GM19239 (cell line): ENCODE measurements at regions not wholly inside any gene's neighbourhood (a gene's known extent, or its start where the extent isn't known, plus 50 kb on each side); places are given as distances from the start of the nearest gene placed in this dataset.

ENCODE experiments used
- DNase-seq: peaks from one replicate; pipeline ENCODE4 v3.0.0; 2011; ENCODE audit warnings: low spot score; ENCODE audit not compliant: insufficient read length
- FAIRE-seq: peaks from 2 replicates; lab custom pipeline; 2011; peaks lifted over from hg19 to GRCh38; lab: Jason Lieb, UNC

DNA sequence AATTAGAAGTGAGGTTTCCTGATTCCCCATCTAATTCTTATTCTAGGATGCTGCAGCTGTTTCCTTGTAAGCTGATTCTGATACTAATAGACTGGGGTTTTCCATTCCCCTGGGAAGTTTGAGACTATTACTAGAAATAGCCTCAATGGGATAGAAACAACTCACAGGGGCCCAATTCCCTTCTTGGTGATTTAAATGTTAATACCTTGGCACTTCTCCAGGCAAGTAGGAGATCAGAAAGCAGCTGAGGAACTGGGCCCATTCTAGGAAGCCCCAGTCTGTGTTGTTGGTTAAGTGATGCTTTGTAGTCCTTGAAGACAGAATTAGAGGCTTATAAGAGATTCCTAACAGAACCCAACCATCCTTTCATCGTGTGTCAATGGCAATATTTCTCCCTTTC is 407.0 kb upstream of the SEL1L start:
- DNase-seq: no peak
- FAIRE-seq: no peak

DNA sequence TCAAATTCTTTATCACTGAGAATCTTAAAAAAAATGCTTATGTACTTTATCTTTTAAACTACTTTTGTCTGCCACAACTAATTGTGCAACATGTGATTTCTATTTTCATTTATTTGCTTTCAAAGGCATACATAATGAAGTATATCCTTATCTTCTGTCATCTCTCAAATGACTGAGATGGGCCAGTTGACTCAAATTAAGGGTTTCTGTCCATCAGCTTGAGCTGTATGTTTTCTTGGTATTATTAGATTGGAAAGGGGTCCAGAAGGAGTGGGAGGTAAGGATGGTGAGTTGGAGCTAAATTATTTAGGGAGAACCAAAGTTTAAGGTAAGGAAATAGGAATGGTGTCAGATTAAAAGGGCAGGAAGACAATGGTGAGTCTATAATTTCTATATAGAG is 408.4 kb upstream of the SEL1L start:
- FAIRE-seq: no peak
- DNase-seq: no peak

DNA sequence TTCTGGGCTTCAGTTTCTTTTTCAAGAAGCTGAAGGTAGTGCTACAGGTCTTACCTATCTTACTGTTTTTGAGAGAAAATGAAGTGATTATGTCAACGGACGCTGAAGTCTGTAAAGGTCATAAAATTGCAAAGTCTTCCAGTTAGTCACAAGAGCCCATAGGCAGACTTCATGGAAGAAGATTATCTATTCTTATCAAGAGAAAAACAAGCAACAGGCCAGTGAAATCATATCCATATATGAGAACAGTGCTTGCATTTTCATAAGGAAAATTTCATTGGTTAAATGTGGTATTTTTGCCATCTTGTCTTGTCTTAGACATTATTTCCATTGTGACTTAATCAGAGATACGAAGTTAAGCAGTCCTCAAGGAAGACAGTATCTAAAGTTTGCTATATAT is 412.7 kb upstream of the SEL1L start:
- DNase-seq (no peak), FAIRE-seq (no peak)

DNA sequence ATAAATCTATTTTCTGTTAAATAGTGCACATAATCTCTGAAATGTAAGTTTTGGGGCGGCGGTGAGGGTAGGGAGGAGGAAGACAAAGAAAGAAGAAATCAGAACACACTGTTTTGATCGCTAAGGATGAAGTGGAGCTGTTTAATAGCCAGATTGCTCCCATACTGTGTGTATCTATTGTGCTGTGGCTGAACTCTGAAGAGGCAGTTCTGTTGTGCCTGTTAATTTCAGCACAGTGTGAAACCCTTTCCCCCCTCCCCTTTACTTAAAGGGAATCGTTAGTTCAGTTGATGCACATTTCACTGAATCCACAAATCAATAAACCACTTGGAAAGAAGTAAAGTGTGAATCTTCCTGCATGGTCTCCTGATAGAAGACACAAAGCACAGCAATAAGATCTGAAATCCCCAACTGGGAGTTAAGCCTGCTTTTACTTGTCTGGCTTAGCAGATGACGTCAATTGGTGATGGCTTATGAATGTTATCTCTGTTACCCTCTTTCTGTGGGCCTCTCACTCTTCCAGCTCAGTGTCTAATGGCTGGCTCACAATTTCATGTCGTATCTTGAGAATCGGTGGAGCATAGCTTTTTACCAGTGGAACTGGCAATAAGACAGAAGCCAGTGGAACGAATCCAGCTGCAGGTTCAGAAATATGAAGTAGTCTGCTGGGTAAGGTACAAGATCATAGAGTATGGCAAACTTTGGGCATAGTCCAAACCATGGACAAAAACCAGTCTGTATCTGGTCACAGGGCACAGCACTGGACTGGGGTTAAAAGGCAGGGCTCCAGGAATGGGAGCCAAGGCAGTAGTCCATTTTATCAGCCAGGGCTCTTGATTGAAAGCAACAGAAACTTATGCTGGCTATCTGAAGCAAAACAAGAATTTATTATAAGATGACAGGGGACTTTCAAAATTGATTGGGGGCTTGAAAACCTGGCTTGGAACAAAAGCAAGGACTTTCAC is 413.5 kb upstream of the SEL1L start:
- FAIRE-seq: no peak
- DNase-seq: no peak

DNA sequence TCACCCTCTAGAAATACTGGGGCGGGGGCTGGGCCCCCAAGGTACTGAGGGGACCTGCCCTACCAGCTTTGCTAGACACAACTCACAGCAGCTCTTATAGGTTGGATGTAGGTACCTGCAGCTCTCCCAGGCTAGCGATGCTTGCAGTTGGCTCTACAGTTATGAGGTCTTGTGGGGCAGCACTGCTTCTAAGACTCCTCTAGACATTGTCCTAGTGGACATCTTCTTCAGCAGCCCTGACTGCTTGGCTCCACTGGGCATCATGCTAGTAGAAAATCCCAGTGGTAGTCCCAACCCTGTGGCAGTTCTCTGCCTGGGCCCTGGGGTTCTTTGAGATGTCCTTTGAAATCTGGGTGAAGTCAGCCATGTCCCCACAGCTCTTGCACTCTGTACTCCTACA is 419.3 kb upstream of the SEL1L start:
- no peak for DNase-seq
- FAIRE-seq: no peak

DNA sequence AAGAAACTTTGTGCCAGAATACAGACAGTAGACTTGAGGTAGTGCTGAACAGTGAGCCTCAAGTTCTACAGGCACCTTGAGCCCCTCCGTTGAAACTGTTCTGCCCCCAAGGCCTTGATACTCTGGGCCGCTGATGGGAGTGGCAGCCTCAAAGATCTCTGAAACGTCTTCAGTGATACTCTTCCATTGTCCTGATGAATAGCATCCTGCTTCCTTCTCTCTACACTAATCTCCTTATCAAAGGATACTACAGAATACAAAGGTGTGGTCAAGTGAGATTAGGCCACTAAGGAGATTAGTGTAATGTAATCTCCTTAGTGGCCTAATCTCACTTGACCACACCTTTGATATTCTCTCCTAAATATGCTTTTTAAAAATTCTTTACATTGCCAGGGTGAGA is 419.8 kb upstream of the SEL1L start:
- FAIRE-seq (no peak), DNase-seq (no peak)

DNA sequence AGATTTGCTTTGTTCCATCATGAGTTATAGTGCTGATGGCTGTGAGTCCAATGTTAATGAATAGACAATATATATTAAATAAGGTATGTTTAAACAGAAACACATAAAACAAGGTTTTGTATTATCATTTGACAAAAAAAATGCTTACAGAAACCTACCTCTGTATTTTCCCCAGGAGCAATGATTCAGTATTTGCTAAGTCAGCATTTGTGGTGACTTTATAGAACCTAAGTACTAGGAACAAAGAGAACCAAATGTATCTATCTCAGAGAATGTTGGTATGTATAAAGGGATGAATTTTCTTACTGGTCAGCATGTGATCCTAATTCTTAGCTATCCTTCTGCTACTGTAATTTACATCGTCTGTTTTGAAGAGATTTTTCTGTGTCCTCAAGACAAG is 421.5 kb upstream of the SEL1L start:
- FAIRE-seq: no peak

DNA sequence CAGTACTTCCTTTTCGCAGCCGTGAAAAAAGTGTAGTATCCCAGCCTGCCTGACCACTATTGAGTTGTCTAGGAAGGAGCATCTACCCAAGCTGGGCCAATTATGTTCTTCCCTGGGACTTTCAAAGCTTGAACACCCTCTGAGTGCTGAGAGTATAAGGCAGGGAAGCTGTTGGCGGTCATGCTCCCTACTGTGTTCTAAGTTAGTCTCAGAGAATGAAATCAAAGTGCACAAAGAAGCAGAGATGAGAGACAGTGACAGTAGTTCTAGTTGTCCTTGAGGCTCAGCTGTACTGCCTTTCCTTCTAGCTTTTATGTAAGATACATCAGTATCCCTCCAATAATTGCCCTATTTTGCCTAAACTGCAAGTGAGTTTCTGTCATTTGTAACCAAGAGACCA is 427.1 kb upstream of the SEL1L start:
- DNase-seq: no peak
- FAIRE-seq: no peak

More for the DNA sequence above, 421.5 kb upstream of the SEL1L start:
- DNase-seq: no peak

DNA sequence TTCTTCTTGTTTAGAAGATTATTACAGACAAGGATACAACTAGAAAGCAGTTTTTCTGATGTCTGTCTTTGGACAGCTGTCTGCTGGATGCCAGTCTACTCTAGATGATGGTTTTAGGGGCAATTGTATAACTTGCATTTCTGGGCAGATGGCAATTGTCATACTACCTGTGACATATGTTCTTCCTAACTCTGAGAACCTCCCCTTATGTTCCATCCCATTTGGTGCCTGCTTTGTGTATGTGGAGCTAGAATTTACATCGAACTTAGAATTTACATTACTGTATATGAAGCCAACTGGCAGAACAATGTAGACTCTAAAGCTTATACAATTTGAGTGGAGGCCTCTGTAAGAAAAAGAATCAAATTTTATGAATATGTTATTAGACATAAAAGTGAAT is 430.2 kb upstream of the SEL1L start:
- FAIRE-seq (no peak), DNase-seq (no peak)

DNA sequence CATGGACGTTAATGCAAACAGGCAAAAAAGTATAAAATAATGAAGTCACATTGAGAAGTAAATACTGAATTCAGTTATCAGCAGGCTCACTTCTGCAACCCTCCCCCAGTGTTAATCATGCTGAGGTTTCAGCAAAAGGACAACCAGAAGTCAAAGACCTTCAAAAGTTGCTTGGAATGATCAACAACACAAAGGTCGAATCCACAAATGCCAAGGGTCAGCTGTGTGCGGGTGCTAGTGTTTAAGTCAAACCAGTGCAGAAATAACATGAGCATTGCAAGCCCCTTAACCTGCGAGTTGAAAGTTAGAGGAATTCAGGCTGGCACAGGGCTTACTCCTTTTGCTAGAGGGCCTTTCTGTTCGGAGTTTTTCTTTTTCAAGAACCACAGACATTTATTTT is 436.7 kb upstream of the SEL1L start:
- DNase-seq: no peak
- no peak for FAIRE-seq

DNA sequence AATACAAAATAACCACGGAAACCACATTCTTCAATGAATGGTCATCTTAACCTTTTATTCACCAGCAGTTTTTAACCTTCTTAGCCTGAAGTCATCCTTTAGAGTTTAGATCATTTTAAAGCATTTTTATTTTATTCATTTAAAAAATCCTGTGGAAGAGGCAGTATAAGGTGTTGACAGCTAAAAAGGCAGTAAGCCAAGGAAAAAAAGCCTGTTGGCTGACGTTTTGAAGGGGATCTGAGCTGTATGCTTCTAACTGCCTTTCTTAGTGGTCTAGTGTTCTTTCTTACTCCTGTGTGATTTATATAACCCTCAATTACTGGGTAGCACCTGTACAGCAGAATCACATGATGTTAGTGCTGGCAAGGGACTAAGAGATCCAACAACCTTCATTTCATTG is 438.3 kb upstream of the SEL1L start:
- DNase-seq (no peak), FAIRE-seq (no peak)

DNA sequence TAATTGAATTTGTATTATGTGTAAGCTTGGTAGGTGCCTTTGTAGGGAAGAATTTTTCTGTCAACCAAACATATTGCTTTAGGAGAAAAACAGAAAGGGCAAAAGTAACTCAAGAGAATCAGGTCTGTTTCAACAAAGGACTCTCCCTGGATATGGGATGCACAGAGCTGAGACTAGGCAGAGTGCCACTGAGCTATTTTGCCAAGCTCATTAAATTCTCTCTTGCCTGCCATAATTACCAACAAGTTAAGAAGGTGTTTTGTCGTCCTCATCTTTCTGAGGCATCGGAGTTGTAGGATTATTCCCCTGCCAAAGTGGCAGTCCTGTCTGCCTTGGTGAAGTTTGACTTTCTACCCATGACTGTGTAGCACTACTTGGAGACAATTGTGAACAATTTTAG is 438.9 kb upstream of the SEL1L start:
- no peak for DNase-seq
- FAIRE-seq: no peak

DNA sequence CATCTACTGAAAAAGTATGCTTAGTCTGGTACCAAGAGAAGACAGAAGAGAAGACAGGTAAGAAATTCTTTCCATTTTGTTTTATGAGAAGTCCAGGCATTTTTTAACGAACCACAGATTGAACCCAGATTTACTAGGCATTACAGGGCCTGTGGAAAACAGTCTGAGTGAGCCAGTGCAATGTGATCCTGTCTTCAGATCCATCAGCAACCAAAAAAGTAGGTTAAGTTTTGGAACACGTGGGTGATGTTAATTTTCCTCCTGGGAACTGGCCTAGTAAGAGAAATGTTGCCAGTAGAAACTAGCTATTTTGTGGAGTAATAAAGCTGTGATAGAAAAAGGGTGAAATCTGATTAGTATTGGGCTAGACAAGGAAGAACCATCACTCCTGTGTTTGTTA is 440.9 kb upstream of the SEL1L start:
- DNase-seq (no peak), FAIRE-seq (no peak)

DNA sequence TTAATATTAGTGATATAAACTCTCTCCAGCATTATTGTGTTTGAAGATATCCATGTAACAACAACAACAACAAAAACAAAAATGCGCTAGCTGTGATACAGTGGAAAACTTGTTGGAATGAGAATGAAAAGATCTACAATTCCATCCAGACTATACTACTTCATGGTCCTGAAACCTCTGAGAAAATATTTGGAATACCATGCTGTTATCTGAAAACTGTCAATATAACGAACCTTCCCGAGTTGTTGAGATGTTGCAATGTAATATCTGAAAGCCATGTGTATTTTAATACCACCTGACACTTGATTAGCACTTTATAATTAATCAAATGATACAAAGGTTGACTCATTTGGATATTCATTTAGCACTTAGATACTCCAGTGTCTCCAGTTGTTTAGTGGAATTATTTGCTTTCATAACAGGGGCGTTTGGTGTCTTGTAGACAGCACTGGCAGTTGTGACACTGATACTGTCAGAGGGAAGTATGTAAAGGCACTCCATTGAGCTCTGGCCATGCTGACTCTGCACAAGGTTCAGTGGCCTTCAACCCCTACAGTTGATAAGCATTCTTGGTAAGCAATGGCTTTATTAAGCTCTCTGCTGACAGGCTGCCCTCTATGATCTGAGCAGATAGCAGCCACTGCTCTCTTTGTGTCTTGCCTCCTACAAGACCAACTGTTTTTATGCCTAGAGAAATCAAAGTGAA is 447.1 kb upstream of the SEL1L start:
- no peak for FAIRE-seq

DNA sequence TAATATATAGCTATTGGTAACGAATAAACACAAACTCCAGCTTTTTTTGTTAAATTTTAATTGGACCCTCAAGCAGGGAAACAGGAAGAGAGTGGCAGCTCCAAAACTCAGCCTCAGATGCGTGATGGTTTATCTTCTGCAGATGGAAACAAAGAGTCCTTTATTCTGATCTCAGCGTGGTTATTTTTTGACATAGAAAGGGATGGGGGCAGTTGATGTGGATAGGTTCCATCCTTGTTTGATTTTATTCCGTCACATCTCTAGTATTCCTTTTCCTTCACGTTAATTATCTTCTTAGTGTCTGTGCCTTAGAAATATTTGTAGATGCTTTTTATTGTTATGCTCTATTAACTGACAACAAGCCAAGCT is 447.6 kb upstream of the SEL1L start:
- FAIRE-seq: no peak
- DNase-seq: no peak

More for the DNA sequence above, 447.1 kb upstream of the SEL1L start:
- DNase-seq: no peak

DNA sequence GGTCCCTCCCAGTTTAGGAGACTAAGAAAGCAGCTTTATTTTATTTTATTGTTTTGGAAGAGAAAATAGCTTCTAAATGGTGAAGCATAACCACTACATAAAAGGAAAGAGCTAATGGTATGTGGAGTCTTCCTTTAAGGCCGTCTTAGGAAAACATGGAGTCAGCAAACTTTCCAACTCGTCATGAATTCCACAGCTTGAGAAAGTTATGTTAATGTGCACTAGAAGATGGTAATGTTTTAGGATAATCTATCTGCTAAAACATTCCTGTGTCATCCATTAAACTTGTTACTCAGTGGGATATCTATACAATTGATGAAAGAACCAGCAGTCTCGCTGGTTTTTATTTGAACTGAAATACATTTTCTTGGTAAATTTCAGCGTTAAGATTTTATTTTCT is 448.4 kb upstream of the SEL1L start:
- no peak for FAIRE-seq
- no peak for DNase-seq

DNA sequence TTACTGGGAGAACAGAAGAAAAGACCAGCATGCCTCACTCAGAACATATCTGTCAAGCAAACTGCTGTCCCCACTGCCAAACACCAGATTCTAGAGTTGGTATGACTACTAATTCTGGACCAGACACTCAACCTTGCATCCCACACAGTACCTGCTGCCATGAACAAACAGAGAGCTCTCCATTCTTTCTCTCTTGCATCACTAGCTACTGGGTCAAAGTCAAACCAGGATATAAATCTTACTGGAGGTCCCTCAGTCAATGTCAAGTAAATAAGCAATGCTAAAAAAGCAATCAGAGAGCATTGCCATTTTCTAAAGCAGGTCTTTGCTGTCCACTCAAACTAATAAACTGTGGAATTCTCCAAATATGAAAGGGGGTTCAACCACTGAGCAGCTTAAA is 452.4 kb upstream of the SEL1L start:
- no peak for DNase-seq
- FAIRE-seq: no peak

DNA sequence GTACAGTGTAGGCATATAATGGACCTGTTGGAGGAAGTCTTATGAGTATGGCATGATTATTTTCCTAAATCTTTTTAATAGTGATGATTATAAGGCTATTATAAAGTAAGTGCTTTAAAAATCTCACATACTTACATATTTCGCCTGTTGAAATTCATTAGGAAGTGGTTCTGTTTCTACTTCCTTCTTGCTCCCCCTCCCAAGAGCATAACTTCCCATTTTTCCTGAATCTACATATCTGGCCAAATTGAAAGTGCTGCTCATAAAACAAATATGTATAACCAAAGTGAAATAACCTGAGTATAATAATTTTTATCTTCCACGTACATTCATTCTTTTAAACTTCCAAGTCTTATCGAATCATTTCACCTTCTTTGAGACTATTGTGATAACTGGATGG is 455.6 kb upstream of the SEL1L start:
- DNase-seq (no peak), FAIRE-seq (no peak)

DNA sequence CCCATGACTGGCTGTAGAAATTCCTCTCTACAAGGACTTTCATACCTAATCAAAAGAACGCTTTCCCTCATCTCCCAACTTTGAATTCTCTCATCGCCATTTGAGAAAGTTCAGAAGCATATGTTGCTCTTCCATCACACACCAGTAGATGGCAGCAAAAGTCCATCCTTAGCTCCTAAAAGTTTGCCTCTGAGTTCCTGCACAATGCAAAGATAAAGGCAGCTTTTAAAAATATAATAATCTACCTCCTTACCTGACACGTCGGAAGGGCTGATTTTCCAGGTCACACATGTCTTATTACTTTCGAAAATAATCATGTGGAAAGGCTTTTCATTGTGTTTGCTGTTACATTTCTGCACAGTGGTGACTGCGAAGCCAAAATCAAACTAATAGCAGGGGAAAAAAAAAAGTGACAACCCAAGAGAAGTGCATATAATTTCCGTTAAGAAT is 456.7 kb upstream of the SEL1L start:
- DNase-seq: peak; percentile 22
- peak; percentile 93 for FAIRE-seq

DNA sequence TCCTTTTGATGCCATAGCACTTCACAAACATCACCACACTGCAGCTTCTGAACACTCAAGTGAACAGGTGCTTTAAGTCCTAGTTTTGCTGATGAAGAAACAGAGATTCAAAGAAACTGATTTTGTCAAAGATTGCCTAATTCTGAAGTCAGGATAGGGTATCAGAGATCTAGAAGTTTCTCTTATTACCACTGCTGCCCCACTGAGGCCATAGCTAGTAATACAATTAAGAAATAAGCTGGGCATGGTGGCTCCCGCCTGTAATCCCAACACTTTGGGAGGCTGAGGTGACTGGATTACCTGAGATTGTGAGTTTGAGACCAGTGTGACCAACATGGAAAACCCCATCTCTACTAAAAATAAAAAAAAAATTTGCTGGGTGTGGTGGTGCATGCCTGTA is 458.3 kb upstream of the SEL1L start:
- FAIRE-seq (no peak), DNase-seq (no peak)

DNA sequence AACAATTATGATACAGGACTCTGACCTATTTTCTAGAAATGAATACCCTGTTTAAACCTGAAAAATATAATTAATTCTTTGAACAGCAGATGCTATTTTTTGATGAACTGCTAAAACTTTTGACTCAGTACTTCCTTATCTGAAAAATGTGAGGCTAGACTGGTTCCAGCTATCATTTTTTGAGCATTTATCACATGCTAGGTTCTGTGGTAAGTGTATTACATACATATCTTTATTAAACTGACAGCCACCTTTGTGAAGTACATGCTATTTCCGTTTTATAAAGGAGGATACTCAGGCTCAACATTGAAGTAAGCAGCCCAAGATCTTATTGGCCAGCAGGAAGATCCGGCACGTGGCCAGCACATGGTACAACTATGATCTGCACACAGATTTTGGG is 459.8 kb upstream of the SEL1L start:
- DNase-seq: no peak
- no peak for FAIRE-seq

DNA sequence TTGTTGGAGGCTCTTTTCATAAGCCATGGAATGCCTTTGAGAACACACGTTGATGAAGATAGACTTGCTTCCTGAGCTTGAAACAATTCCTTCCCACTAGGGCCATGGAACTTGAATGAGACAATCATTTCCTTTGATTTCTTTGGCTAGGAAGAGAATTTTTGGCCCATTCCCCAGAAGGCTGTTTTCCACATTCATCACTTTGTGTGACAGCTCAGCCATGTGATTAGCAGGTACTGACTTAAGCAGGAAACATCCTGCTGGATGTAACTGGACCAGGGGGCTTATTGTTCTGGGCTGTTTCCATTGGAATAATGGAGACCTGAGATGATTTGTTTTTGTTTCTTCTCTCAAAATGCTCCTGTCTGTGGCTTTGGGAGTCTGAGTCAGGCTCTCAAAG is 469.8 kb upstream of the SEL1L start:
- DNase-seq (no peak), FAIRE-seq (no peak)
